HG02571 (cell line): ENCODE measurements at regions not wholly inside any gene's neighbourhood (a gene's known extent, or its start where the extent isn't known, plus 50 kb on each side); places are given as distances from the start of the nearest gene placed in this dataset.
"Not testable (repeated sequence)": the region's sequence is repeated elsewhere in the genome, so short reads cannot be mapped to it uniquely, and the experiment has no call there.

ENCODE experiments used
- ATAC-seq: cut with Tn5 transposase; IDR thresholded peaks from one replicate; pipeline ENCODE4 v1.9.1; 2021; ENCODE audit warnings: mild to moderate bottlenecking, moderate library complexity; ENCODE audit not compliant: unreplicated experiment

DNA sequence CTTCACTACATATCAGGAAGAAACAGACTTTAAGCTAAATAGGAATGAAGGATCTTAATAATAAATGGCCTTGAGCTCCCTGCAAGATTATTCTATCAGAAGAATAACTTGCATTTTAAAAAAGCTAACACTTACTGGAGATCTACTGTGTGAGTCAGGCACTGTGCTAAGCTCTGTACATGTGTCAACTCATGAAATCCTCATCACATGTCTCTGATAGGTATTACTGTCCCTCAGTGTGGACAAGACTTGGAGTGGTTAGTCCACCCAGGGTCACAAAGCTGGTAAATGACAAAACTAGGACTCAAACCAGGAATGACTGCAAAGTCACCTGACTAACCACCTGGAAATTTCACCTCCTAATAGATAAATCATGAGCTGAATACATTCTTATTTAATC is 57.1 kb upstream of the KCTD7 start:
- no peak for ATAC-seq

- ATAC-seq, result not testable (repeated sequence)
Observed at GRCh38 chr7:66573782-66574495, 54.7 kb upstream of the KCTD7 start.

DNA sequence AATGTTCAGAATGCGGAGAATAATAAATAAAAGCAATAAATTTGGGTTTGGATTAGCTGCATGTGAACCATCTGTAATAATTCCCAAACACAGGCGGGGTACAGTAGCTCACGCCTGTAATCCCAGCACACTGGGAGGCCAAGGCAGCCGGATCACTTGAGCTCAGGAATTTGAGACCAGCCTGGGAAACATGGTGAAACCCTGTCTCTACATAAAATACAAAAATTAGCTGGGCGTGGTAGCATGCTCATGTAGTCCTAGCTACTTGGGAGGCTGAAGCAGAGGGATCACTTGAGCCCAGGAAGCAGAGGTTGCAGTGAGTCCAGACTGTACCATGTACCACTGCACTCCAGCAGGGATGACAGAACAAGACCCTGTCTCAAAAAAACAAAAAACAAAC is 53.9 kb upstream of the KCTD7 start:
- ATAC-seq, result not testable (repeated sequence)

DNA sequence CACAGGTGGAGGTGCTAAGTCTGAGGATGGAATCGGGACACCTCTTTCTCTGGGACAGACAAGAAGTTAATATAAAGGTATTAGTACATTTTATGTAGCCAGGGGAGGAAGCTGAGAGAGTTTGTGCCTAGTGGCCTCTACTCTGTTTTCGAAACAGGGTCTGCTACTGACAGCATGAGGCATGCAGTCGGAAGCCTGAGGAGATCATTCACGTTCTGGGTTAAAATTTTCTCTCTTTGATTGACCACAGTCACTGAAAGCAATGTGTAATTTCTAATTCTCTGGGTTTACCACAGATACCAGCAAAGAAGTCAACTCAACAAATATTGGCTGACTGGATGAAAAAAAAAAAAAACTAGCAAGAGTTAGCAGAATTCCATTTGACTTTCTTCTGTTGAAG is 53.3 kb upstream of the KCTD7 start:
- no peak for ATAC-seq

GRCh38 chr7:66576646-66577045 is 52.0 kb upstream of the KCTD7 start:
- ATAC-seq, result no peak
